GM23248 (cell line): ENCODE measurements at regions not wholly inside any gene's neighbourhood (a gene's known extent, or its start where the extent isn't known, plus 50 kb on each side); places are given as distances from the start of the nearest gene placed in this dataset.

Experiments used
- DNase-seq: peaks from one replicate; pipeline ENCODE4 v3.0.0-alpha.2; 2015
- H2AFZ ChIP-seq: fragments of 200-600 bp; sonication (generic); 2 replicates; pipeline ENCODE4 v1.6.1; 2016; ENCODE audit warnings: antibody characterized with exemption
- H3F3A ChIP-seq: fragments of 200-600 bp; sonication (generic); 2 replicates; pipeline ENCODE4 v1.6.1; 2016; ENCODE audit warnings: mild to moderate bottlenecking, antibody characterized with exemption, mixed run types; ENCODE audit not compliant: insufficient read depth
- H3K27ac ChIP-seq: fragments of 200-600 bp; sonication (generic); 2 replicates; pipeline ENCODE4 v1.5.1; 2016; ENCODE audit warnings: mild to moderate bottlenecking
- H3K27me3 ChIP-seq: fragments of 200-600 bp; sonication (generic); replicated peaks from 2 replicates; pipeline ENCODE4 v1.6.1; 2016; ENCODE audit warnings: mild to moderate bottlenecking; ENCODE audit not compliant: insufficient read depth
- H3K36me3 ChIP-seq: fragments of 200-600 bp; sonication (generic); 2 replicates; pipeline ENCODE4 v1.6.1; 2016; ENCODE audit warnings: low read depth, mild to moderate bottlenecking
- H3K4me1 ChIP-seq: fragments of 200-600 bp; sonication (generic); 2 replicates; pipeline ENCODE4 v1.6.1; 2016; ENCODE audit warnings: mild to moderate bottlenecking; ENCODE audit not compliant: insufficient read depth
- H3K4me2 ChIP-seq: fragments of 200-600 bp; sonication (generic); one replicate; pipeline ENCODE4 v1.6.1; 2016; ENCODE audit warnings: mild to moderate bottlenecking; ENCODE audit not compliant: unreplicated experiment
- H3K4me3 ChIP-seq: fragments of 200-600 bp; sonication (generic); 2 replicates; pipeline ENCODE4 v1.5.1; 2016; ENCODE audit warnings: mild to moderate bottlenecking
- H3K79me2 ChIP-seq: fragments of 200-600 bp; sonication (generic); 2 replicates; pipeline ENCODE4 v1.6.1; 2016; ENCODE audit warnings: mild to moderate bottlenecking; ENCODE audit not compliant: insufficient read depth
- H3K9ac ChIP-seq: fragments of 200-600 bp; sonication (generic); 2 replicates; pipeline ENCODE4 v1.6.1; 2016; ENCODE audit warnings: mild to moderate bottlenecking
- H3K9me2 ChIP-seq: fragments of 200-600 bp; sonication (generic); 2 replicates; pipeline ENCODE4 v1.6.1; 2016; ENCODE audit warnings: mixed run types, mild to moderate bottlenecking, moderate library complexity; ENCODE audit not compliant: insufficient read depth
- H3K9me3 ChIP-seq: fragments of 200-600 bp; sonication (generic); one replicate; pipeline ENCODE4 v1.6.1; 2017; ENCODE audit warnings: low read depth
- H4K20me1 ChIP-seq: fragments of 200-600 bp; sonication (generic); 2 replicates; pipeline ENCODE4 v1.6.0; 2016; ENCODE audit not compliant: insufficient read depth
- EZH2 ChIP-seq: fragments of 200-600 bp; sonication (generic); IDR thresholded peaks from 2 replicates; pipeline ENCODE4 v1.6.1; 2018; ENCODE audit warnings: antibody characterized with exemption, mild to moderate bottlenecking; ENCODE audit not compliant: insufficient read depth, poor library complexity, severe bottlenecking
- EZH2phosphoT487 ChIP-seq: fragments of 200-600 bp; sonication (generic); IDR thresholded peaks from 2 replicates; pipeline ENCODE4 v1.6.1; 2018; ENCODE audit warnings: antibody characterized with exemption, moderate library complexity, mild to moderate bottlenecking, low read depth; ENCODE audit not compliant: insufficient read depth
- WGBS, 2 experiments: methylation state at CpG; one replicate each; pipeline ENCODE4 v1.1.6; 2015 to 2017; ENCODE audit warnings: low lambda C conversion rate in 2 of 2, low coverage in 1 of 2; ENCODE audit errors: missing lambda C conversion rate in 2 of 2; 5-methylcytosine and 5-hydroxymethylcytosine counted together
- in situ Hi-C: fragments of 300-500 bp; cut with MboI; formaldehyde crosslinking; loops from 2 replicates; pipeline ENCODE4 v1.15.0; 2020

GRCh38 chr2:103103678-103104077 lies 341.8 kb downstream of the TMEM182 start:
- in situ Hi-C loops, result no loop called here
- Histone ChIP-seq H3K79me2 (no peaks in the 10 kb centered on the region), H2AFZ (no peak overlapping the region), H4K20me1 (no peaks in the 10 kb centered on the region), H3F3A (no peaks in the 10 kb centered on the region), H3K9ac (no peak overlapping the region), H3K4me3 (no peak overlapping the region), H3K4me1 (no peaks in the 10 kb centered on the region), H3K27me3 (no peaks in the 10 kb centered on the region), H3K9me2 (no peaks in the 10 kb centered on the region), H3K36me3 (no peaks in the 10 kb centered on the region), H3K27ac (no peak overlapping the region), H3K9me3 (no peaks in the 10 kb centered on the region), H3K4me2 (no peak overlapping the region)
- TF ChIP-seq EZH2 (no peak), EZH2phosphoT487 (no peak)
- DNase-seq, result no peak
- 0 to 3% methylated on average over 1 of the region's 1 CpG for WGBS, 2 experiments

- in situ Hi-C loops, result no loop called here
Observed at GRCh38 chr2:103119352-103119751, 357.5 kb downstream of the TMEM182 start.

GRCh38 chr2:103121106-103121505 lies 359.3 kb downstream of the TMEM182 start:
- Histone ChIP-seq H3K4me1 (no peaks in the 10 kb centered on the region), H3K9me2 (no peaks in the 10 kb centered on the region), H3K4me2 (no peak overlapping the region), H3K27ac (no peak overlapping the region), H3K27me3 (no peaks in the 10 kb centered on the region), H3K9ac (no peak overlapping the region), H3F3A (no peaks in the 10 kb centered on the region), H2AFZ (no peak overlapping the region), H3K4me3 (no peak overlapping the region), H3K79me2 (no peaks in the 10 kb centered on the region), H3K9me3 (no peaks in the 10 kb centered on the region), H3K36me3 (no peaks in the 10 kb centered on the region), H4K20me1 (no peaks in the 10 kb centered on the region)
- WGBS, 2 experiments, result 6 to 15% methylated on average over 1 of the region's 1 CpG
- TF ChIP-seq EZH2phosphoT487 (no peak), EZH2 (no peak)
- in situ Hi-C loops, result no loop called here
- no peak for DNase-seq

More at GRCh38 chr2:103119352-103119751, 357.5 kb downstream of the TMEM182 start:
- H2AFZ ChIP-seq, result no peak overlapping the region
- H3K27me3 ChIP-seq, result no peaks in the 10 kb centered on the region
- DNase-seq, result no peak
- no peaks in the 10 kb centered on the region for H4K20me1 ChIP-seq
- no peak overlapping the region for H3K27ac ChIP-seq
- no peaks in the 10 kb centered on the region for H3K79me2 ChIP-seq
- no peak for TF ChIP-seq EZH2phosphoT487
- TF ChIP-seq EZH2, result no peak
- H3F3A ChIP-seq, result no peaks in the 10 kb centered on the region
- H3K9ac ChIP-seq, result no peak overlapping the region
- no peaks in the 10 kb centered on the region for H3K4me1 ChIP-seq
- H3K9me2 ChIP-seq, result no peaks in the 10 kb centered on the region
- H3K36me3 ChIP-seq, result no peaks in the 10 kb centered on the region
- no peaks in the 10 kb centered on the region for H3K9me3 ChIP-seq
- H3K4me2 ChIP-seq, result no peak overlapping the region
- H3K4me3 ChIP-seq, result no peak overlapping the region

- H3K9me2 ChIP-seq, result no peaks in the 10 kb centered on the region
- TF ChIP-seq EZH2phosphoT487 (no peak), EZH2 (no peak)
- no peaks in the 10 kb centered on the region for H3K9me3 ChIP-seq
- H2AFZ ChIP-seq, result no peak overlapping the region
- no peaks in the 10 kb centered on the region for H3K36me3 ChIP-seq
- no peak overlapping the region for H3K4me3 ChIP-seq
- H3K4me1 ChIP-seq, result no peaks in the 10 kb centered on the region
- no peak overlapping the region for H3K27ac ChIP-seq
- in situ Hi-C loops, result no loop called here
- H4K20me1 ChIP-seq, result no peaks in the 10 kb centered on the region
- 25 to 39% methylated on average over 2 of the region's 2 CpGs for WGBS, 2 experiments
- H3K4me2 ChIP-seq, result no peak overlapping the region
- no peaks in the 10 kb centered on the region for H3K27me3 ChIP-seq
- DNase-seq, result no peak
- H3F3A ChIP-seq, result no peaks in the 10 kb centered on the region
- H3K79me2 ChIP-seq, result no peaks in the 10 kb centered on the region
- H3K9ac ChIP-seq, result no peak overlapping the region
Observed at GRCh38 chr2:103123516-103123915, 361.7 kb downstream of the TMEM182 start.

GRCh38 chr2:103130857-103131256 lies 369.0 kb downstream of the TMEM182 start:
- no peaks in the 10 kb centered on the region for H3K27me3 ChIP-seq
- no peaks in the 10 kb centered on the region for H3F3A ChIP-seq
- H3K36me3 ChIP-seq, result no peaks in the 10 kb centered on the region

More at GRCh38 chr2:103130857-103131256, 369.0 kb downstream of the TMEM182 start:
- in situ Hi-C loops, result no loop called here
- no peak for TF ChIP-seq EZH2
- TF ChIP-seq EZH2phosphoT487, result no peak
- Histone ChIP-seq H3K4me1 (no peaks in the 10 kb centered on the region), H3K9ac (no peak overlapping the region), H3K4me2 (no peak overlapping the region), H3K27ac (no peak overlapping the region), H3K9me3 (no peaks in the 10 kb centered on the region), H4K20me1 (no peaks in the 10 kb centered on the region), H3K9me2 (no peaks in the 10 kb centered on the region), H2AFZ (no peak overlapping the region), H3K79me2 (no peaks in the 10 kb centered on the region), H3K4me3 (no peak overlapping the region)
- 7 to 33% methylated on average over 1 of the region's 1 CpG for WGBS, 2 experiments
- no peak for DNase-seq
